Esophagus squamous epithelium (tissue), 5 donors: ENCODE measurements at regions not wholly inside any gene's neighbourhood (a gene's known extent, or its start where the extent isn't known, plus 50 kb on each side); places are given as distances from the start of the nearest gene placed in this dataset.

ENCODE experiments used
- DNase-seq: peaks from one replicate; lab custom pipeline; 2025; lab: John Stamatoyannopoulos, UW
- H3K27ac ChIP-seq, 4 donors: fragments of 200-600 bp; sonication (generic); one replicate each; pipeline ENCODE4 v1.5.1; 2016 to 2019; ENCODE audit warnings: mild to moderate bottlenecking in 1 of 4
- H3K27me3 ChIP-seq, 4 donors: fragments of 200-600 bp; sonication (generic); 1 replicate in 3 of 4; 2 replicates in 1 of 4; pipeline versions ENCODE4 v1.5.1 to v1.6.0; 2017 to 2021; ENCODE audit warnings: antibody characterized with exemption in 1 of 4
- H3K36me3 ChIP-seq, 3 donors: fragments of 200-600 bp; sonication (generic); one replicate each; pipeline ENCODE4 v1.5.1; 2016 to 2019
- H3K4me1 ChIP-seq, 3 donors: fragments of 200-600 bp; sonication (generic); one replicate each; pipeline ENCODE4 v1.5.1; 2017 to 2019
- H3K4me3 ChIP-seq, 4 donors: fragments of 200-600 bp; sonication (generic); 1 replicate in 3 of 4; 2 replicates in 1 of 4; pipeline ENCODE4 v1.5.1; 2016 to 2019; ENCODE audit warnings: mild to moderate bottlenecking in 2 of 4, moderate library complexity in 1 of 4
- H3K9me3 ChIP-seq, 3 donors: fragments of 200-600 bp; sonication (generic); one replicate each; pipeline ENCODE4 v1.5.1; 2016 to 2019
- CTCF ChIP-seq, 6 experiments: fragments of 450-650 bp in 4 of 6; fragments of 200-600 bp in 2 of 6; sonication (generic) in 2 of 6; IDR thresholded peaks; one replicate each; pipeline ENCODE4 v1.5.1; 2016 to 2019; ENCODE audit warnings: antibody characterized with exemption in 6 of 6, mild to moderate bottlenecking in 4 of 6, moderate library complexity in 4 of 6
- POLR2A ChIP-seq, 4 donors: fragments of 450-650 bp; IDR thresholded peaks; one replicate each; pipeline ENCODE4 v1.6.1; 2017; ENCODE audit warnings: antibody characterized with exemption in 4 of 4, mild to moderate bottlenecking in 4 of 4, moderate library complexity in 3 of 4
- WGBS, 2 donors: methylation state at CpG; one replicate each; pipeline ENCODE4 v1.1.5; 2018; 5-methylcytosine and 5-hydroxymethylcytosine counted together
- intact Hi-C: fragments of 100-400 bp; cut with DNase I; formaldehyde crosslinking; loops from one replicate; pipeline ENCODE4 v1.15.0; 2022
- donor health status: DM: yes; HTN: yes; CAD: no.

- H3K9me3 ChIP-seq = no peaks in the 10 kb centered on the region
- WGBS, 2 donors = 45 to 48% methylated on average over 2 of the region's 2 CpGs
- no peak overlapping the region for H3K4me3 ChIP-seq
- peaks cover 0 to 12% (median 3%) of the 10 kb centered on the region in 3 donors for H3K4me1 ChIP-seq
- TF ChIP-seq CTCF (IDR thresholded peaks at IDR 0.05) (no peak), POLR2A (IDR thresholded peaks at IDR 0.05) (no peak)
- DNase-seq = no peak
- intact Hi-C loops = no loop called here
- H3K36me3 ChIP-seq = no peaks in the 10 kb centered on the region
- H3K27ac ChIP-seq = no peak overlapping the region
- no peaks in the 10 kb centered on the region for H3K27me3 ChIP-seq
These were observed 357.3 kb upstream of the RGS6 start for GRCh38 chr14:71574976-71575375.

GRCh38 chr14:71576472-71576871 is 355.8 kb upstream of the RGS6 start:
- H3K27ac ChIP-seq = no peak overlapping the region
- TF ChIP-seq POLR2A (IDR thresholded peaks at IDR 0.05) = no peak
- no peak for TF ChIP-seq CTCF (IDR thresholded peaks at IDR 0.05)
- intact Hi-C loops = no loop called here

GRCh38 chr14:71579331-71579730 is 352.9 kb upstream of the RGS6 start:
- Histone ChIP-seq H3K27ac (no peak overlapping the region), H3K9me3 (no peaks in the 10 kb centered on the region), H3K27me3 (no peaks in the 10 kb centered on the region), H3K4me1 (peaks cover 0 to 5% (median 4%) of the 10 kb centered on the region in 3 donors), H3K4me3 (no peak overlapping the region), H3K36me3 (no peaks in the 10 kb centered on the region)
- WGBS, 2 donors = 87 to 90% methylated on average over 3 of the region's 3 CpGs
- TF ChIP-seq CTCF (IDR thresholded peaks at IDR 0.05) = no peak
- no peak for TF ChIP-seq POLR2A (IDR thresholded peaks at IDR 0.05)
- no peak for DNase-seq
- intact Hi-C loops = no loop called here

More at GRCh38 chr14:71576472-71576871, 355.8 kb upstream of the RGS6 start:
- H3K9me3 ChIP-seq = no peaks in the 10 kb centered on the region
- no peaks in the 10 kb centered on the region for H3K27me3 ChIP-seq
- H3K4me3 ChIP-seq = no peak overlapping the region
- peaks cover 0 to 12% (median 3%) of the 10 kb centered on the region in 3 donors for H3K4me1 ChIP-seq
- H3K36me3 ChIP-seq = no peaks in the 10 kb centered on the region
- DNase-seq = no peak
- 93 to 100% methylated on average over 2 of the region's 2 CpGs for WGBS, 2 donors

GRCh38 chr14:71582705-71583104 is 349.5 kb upstream of the RGS6 start:
- Histone ChIP-seq H3K27me3 (no peaks in the 10 kb centered on the region), H3K4me1 (peaks cover 0 to 12% (median 9%) of the 10 kb centered on the region in 3 donors), H3K36me3 (peaks cover 0 to under 1% (median 0%) of the 10 kb centered on the region in 3 donors), H3K9me3 (no peaks in the 10 kb centered on the region), H3K4me3 (no peak overlapping the region), H3K27ac (no peak overlapping the region)
- no peak for DNase-seq
- intact Hi-C loops = no loop called here
- TF ChIP-seq POLR2A (IDR thresholded peaks at IDR 0.05) = no peak
- TF ChIP-seq CTCF (IDR thresholded peaks at IDR 0.05) = no peak
- 79 to 95% methylated on average over 1 of the region's 1 CpG for WGBS, 2 donors

GRCh38 chr14:71583194-71583593 is 349.0 kb upstream of the RGS6 start:
- TF ChIP-seq CTCF (IDR thresholded peaks at IDR 0.05) = no peak
- no peak for TF ChIP-seq POLR2A (IDR thresholded peaks at IDR 0.05)
- Histone ChIP-seq H3K27me3 (no peaks in the 10 kb centered on the region), H3K4me1 (peaks cover 0 to 12% (median 9%) of the 10 kb centered on the region in 3 donors), H3K27ac (no peak overlapping the region), H3K4me3 (no peak overlapping the region), H3K9me3 (no peaks in the 10 kb centered on the region), H3K36me3 (peaks cover 0 to 5% (median 0%) of the 10 kb centered on the region in 3 donors)
- intact Hi-C loops = no loop called here
- no peak for DNase-seq
- WGBS, 2 donors = 82 to 83% methylated on average over 2 of the region's 2 CpGs
